Mammary epithelial cell (primary cell): ENCODE measurements at regions not wholly inside any gene's neighbourhood (a gene's known extent, or its start where the extent isn't known, plus 50 kb on each side); places are given as distances from the start of the nearest gene placed in this dataset.

Experiments
- CTCF ChIP-seq, 2 donors: IDR thresholded peaks in 1 of 2; conservative IDR thresholded peaks in 1 of 2; 2 replicates each; pipeline ENCODE4 v1.5.1; 2011 to 2012; ENCODE audit warnings: inconsistent platforms in 2 of 2, low read length in 2 of 2, mild to moderate bottlenecking in 2 of 2, control low read depth in 1 of 2, low read depth in 1 of 2; ENCODE audit not compliant: insufficient read depth in 1 of 2; ENCODE audit errors: extremely low read depth in 1 of 2
- EZH2 ChIP-seq: IDR thresholded peaks from 2 replicates; pipeline ENCODE4 v1.6.1; 2012; ENCODE audit warnings: low read length, inconsistent platforms, borderline replicate concordance

DNA sequence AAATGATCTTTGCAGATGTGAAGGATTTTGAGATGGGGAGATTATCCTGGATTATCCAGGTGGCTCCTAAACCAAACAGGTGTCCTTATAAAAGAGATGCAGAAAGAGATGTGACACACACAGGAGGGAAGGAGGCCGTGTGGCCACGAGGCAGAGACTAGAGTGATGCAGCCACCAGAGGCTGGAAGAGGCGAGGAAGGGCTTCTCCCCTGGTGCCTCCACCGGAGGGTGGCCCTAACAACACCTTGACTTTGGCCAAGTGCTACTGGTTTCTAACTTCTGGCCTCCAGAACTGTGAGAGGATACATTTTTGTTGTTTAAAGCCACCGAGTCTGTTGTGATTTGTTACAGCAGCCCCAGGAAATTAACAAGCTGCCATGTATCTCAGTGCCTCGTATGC is 127.1 kb downstream of the ASB7 start:
- no peak for TF ChIP-seq CTCF (conservative IDR thresholded peaks at IDR 0.05 in 1 of 2, IDR thresholded peaks at IDR 0.05 in 1 of 2; ENCODE audit: extremely low read depth in 1 of 2, insufficient read depth in 1 of 2, low read depth in 1 of 2, low read length in 2 of 2)
- TF ChIP-seq EZH2, result no peak
